Activated CD4-positive, CD25-positive, alpha-beta regulatory T cell treated with anti-CD3 and anti-CD28 coated beads, Interleukin-2, amount 50 U/mL, for 72 hours (primary cell): ENCODE measurements at regions not wholly inside any gene's neighbourhood (a gene's known extent, or its start where the extent isn't known, plus 50 kb on each side); places are given as distances from the start of the nearest gene placed in this dataset.

Experiments used
- DNase-seq: peaks from one replicate; pipeline ENCODE4 v3.0.0; 2021

DNA sequence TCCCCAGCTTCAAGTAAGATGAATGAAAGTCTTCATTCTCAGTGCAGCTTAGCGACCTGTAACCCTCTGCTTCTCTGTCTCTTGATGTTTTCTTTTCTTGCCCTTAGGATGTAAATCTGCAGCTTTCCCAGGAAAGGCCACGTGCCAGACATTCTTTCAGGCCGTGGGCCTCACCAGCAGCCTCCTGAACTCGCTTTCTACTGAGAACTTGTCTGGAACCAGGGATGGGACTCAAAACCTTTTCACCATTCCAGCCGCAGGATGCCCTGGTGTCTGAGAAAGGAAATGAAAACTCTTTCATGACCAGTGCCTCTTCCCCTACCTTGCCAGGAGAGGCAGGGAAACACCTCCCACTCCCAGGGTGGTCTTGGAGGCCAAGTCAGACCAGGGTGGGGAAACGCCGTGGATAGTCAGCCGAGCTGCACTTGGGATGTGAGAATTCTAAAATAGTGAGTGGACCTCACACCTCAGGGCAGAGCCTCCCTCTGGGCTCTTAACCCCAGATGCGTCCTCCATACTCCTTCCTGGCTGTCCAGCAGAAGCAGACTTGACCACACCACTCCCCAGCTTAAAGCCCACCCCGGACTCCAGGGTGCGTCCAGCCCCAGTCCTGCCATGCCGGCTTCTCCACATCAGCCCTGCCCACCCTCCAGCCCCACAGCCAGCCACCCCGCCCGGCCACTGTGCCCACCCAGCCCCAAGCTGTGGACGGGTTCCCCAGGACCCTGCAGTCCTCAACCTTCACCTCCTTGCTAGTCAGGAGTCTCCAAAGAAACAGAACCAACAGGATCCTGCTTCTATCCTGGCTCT is 115.5 kb downstream of the TWIST2 start:
- no peak for DNase-seq

DNA sequence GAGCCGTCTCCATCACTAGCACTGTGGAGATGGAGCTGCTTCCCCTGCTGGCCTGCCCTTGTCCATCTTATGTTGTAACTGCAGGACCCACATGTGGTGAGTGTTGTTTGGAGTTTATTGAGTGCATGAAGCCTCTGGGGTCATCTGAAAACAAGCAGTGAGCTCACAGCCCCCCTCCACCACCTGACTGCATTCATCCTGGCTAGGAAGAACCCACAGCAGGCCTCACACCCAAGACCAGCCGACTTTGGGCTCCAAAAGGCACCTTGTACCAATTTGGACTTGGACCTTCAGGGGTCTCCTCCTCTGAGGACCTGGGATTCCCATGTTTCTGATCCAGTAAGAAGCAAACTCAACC is 116.1 kb downstream of the TWIST2 start:
- no peak for DNase-seq

DNA sequence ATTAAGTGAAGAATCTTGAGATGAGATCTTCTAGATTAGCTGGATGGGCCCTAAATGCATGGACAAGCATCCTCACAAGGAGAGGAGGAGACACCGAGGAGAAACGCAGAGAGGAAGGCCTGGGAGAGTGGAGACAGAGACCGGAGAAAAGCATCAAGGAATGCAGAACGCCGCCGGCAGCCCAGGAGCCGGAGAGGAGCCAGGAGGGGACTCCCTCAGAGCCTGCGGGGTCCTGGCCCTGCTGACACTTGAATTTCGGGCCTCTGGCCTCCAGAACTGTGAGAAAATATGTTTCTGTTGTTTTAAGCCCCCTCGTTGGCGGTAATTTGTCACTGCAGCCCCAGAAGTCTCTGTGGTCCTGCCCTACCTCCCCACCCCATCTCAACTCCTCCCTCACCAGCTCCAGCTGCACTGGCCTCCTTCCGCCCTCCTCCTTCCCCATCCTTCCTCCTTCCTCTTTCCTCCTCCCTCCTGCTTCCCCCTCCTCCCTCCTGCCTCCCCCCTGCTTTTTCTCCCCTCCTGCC is 116.7 kb downstream of the TWIST2 start:
- DNase-seq: no peak

DNA sequence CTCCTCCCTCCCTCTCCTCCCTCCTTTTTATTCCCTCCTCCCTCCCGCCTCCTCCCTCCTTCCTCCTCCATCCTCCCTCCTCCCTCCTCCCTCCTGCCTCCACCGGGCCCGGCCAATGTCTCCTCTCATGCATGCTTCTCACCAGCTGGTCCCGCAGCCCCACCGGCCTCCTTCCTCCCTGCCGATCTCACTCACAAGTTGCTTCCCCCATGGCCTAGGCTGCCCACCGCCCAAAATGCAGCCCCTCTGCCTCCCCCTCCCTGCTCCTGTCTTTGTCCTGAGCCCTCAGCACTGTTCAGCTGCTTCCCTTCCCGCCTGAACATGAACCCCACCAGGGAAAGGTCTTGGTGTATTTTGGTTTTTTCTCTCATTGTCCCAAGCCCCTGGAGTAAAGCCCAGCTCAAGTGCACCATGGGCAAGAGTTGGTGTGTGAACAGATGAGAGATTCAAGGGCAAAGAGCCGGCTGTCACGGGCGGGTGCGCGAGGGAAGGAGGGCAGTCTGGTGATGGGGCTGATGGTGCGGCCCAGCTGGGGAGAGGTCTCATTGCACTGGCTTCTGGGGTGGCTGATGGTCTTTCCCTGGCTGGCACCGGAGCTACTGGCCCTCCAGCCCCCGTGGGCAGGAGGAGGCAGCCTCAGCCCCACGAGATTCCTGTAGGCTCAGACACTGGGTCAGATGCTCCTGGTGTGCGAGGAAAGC is 117.6 kb downstream of the TWIST2 start:
- DNase-seq: no peak

DNA sequence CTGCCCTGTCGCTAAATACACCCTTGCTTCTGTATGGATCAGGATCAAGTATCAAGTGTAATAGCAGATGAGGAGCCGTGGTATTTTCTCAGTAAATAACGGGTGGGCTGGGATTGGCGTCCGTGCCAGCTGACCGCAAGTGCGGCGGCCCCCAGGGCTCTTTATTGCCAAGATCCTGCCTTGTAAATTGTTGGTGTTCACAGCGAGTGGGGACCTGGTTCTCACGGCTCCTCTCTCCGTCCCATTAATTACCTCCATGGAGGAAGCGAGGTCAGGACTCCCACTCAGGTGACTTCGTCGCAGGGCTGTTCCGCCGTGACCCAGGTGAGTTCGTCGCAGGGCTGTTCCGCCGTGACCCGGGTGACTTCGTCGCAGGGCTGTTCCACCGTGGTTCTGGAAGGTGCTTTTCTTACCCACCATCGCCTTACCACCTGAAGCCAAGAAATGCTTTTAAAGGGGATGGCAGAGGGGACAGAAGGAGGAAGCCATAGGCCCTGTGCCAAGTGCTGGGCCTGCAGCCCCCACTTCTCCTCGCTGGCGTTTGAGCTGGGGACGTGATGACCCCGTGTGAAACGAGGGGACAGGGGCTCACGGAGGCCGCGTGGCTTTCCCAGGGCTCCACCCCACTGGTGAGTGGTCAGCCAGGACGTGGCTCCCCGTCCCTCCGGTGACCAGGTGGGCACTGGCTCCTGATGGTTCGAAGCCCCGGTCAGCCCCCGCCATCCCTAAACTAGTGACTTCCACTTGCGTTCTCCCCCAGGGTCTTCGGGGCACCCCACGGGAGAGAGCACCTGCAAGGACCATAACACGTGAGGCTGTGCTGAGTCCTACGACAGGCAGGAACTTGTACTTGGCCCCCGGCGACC is 118.4 kb downstream of the TWIST2 start:
- DNase-seq: no peak

DNA sequence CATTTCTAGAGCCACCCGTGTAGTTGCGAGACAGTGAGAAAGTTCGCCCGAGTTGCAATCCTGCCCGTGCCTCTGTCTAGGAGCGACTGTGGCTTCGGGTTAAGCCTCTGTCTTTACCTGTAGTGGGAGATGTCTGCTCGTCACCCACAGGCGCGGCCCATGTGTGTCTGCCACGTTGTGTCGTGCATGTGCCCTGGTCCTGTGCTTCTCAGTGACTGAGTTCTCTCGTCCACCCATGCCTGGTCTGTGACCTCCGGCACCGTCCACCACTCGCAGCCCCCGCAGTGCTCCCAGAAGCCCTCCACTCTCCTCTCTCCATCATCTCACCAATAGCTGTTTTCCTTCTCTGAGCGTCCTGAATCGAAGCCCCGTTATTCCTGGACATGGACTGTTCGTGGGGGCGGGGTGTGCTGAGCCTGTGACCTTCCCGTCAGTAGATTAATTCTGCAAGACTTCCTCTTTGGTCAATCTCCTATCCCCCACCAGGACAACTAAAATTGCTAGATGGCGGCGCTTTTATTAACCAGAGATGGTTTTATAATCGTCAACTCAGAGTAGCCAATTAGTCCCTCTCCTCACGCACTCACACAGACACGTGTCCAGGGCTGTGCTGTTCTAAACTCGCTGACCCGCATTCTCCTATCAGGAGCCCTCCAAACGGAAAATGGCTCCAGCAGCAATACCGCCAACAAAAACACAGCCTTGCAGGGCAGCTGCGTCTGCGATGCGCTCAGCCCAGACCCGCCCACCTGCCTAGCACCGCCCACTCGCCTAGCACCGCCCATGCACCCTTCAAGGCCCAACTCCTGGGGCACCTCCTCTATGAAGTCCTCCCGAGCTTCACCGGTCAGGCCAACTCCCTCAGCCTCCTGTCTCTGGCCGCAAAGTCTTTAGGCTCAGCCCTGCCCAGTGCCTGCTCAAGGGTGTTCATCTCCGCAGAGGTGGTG is 119.4 kb downstream of the TWIST2 start:
- DNase-seq: no peak

DNA sequence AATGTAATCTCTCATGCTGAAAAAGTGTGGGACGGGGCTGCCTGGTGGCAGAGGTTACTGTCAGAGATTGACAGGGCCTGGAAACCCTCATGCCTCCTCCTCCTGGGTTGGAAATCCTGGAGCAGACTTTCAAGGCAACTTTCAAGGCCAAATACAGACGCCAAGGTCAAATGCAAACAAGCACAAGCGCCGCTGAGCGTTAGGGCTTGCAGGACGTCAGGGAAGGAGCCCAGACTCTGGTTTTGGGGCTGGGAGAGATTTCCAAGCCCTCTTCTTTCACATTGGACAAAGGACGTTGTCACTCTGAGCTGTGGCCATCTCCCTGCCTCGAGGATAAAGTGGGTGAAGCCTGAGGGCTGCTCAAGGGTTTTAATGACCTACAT is 120.1 kb downstream of the TWIST2 start:
- no peak for DNase-seq

DNA sequence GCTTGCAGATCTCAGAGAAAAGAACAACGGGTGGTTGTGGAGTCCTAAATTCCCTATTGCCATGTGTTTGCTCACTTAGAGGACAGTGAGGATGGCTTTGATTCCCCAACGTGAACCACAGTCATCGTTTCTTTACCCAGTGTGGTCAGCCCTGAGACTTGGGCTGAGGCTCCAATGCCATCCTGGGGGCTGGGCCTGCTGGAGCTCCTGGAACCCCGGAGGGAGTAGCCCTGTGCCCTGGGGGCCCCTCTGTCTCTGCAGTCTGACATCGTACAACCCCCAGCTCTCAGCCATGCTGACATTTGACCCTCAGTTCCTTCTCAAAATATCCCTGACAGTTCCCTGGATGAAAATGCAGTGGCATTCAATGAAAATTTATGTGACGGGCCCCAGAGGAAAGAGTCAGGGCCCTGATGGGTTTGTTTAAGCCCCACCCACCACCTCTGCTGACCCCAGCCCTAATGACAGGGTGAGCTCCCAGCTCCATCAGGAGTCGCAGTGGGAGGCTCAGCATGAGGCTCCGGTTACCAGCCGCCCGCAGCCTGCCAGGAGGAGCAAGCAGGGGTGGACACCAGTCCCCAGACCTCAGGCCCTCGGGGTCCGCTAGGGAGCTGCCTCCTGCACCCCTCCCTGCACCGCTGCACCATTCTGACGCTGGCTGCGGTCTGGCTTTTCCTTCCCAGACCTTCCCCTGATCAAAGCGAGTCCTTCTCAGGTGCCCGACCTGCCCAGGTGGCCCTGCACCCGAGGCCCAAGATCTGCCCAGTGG is 120.9 kb downstream of the TWIST2 start:
- DNase-seq: no peak

DNA sequence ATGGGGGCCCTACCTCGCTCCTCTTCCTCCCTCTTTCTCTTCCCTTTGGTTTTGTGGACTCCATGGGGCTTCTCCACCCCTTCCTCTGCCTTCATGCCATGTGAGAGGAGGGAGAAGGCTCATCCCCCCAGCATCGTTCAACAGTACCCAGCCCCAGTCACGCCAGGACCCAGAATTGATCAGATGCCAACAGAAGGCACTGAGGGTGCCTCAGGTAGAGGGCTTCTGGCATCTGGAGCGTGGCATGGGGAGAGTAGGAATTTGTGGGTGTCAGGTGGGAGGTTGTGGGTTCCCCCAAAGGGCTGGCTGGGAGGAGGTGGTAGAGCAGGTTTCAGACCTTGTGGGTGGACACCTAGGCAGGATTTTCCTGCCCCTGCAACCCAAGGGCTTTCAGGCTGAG is 122.0 kb downstream of the TWIST2 start:
- DNase-seq: no peak

DNA sequence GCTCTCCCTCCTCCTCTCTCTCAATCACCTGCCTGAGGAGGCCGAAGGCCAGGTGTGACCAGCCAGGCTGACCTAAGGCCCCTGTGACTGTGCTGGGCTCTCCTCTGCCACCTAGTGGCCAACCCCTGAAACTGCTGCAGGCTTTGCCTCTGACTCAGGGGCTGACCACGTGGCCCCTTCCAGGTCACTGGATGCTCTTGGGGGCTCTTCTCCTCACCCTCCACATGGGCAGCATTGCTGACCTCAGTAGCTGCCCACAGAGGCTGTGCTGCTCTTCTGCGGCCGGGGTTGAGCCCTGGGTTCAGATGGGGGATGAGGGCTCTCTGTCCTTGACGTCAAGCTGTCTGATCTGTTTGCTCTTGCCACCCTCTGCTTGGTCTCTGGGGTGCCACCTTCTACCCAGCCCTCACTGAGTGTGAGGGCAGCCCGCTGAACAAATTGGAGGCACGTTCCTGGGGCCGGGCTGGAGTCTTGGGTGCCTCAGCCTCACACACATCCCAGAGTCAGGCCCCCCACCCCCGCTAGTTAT is 122.7 kb downstream of the TWIST2 start:
- DNase-seq: peak; percentile 62

DNA sequence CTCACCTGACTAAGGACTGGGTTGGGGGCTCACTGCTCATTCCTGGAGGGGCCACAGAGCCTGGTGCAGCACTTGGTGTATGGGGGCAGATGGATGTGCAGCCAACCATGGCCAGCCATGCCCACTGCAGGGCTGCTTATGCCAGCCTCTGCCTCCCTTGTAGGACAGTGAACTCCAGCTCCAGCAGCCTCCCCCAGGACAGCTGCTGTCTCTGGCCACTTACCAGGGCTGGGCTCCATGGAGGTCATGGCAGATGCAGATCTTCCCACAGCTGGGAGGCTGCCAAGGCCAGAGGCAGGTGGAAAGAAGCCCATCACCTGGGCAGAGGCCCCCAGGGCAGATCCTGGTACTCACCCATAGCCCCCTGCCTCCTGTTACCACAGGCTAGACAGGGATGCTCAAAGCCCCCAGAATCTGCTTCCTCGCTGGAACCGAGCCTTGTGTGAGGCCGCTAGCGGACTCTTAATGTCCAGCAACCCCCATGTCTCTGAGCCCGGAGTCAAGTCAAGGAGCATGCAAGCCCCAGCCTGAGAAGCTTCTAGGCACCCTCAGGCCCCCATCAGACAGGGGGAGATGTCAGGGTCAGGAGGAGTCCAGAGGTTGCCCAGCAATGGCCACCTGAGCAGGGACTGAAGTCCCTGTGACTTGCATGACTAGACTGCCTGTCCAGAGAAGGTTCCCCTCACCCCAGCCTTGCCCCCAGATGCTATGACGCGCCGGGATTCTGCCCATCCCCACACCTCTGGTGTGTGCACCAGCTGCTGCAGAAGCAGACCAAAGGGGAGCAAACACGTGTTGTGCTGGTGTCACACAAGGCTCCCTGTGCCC is 123.6 kb downstream of the TWIST2 start:
- no peak for DNase-seq

DNA sequence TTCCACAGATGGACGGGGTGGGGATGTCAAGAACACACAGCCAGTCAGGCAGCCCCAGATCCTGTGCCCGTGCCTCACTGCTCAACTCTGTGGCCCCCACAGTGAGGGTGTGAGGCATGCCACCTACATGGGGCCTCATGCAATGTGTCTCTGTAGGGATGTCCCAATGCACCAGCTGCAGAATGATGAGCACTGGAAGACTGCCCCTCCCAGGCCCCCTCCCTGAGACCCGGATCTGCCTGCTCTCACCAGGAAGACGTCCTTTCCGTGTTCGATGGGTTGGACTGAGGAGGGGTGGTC is 124.2 kb downstream of the TWIST2 start:
- DNase-seq: no peak

DNA sequence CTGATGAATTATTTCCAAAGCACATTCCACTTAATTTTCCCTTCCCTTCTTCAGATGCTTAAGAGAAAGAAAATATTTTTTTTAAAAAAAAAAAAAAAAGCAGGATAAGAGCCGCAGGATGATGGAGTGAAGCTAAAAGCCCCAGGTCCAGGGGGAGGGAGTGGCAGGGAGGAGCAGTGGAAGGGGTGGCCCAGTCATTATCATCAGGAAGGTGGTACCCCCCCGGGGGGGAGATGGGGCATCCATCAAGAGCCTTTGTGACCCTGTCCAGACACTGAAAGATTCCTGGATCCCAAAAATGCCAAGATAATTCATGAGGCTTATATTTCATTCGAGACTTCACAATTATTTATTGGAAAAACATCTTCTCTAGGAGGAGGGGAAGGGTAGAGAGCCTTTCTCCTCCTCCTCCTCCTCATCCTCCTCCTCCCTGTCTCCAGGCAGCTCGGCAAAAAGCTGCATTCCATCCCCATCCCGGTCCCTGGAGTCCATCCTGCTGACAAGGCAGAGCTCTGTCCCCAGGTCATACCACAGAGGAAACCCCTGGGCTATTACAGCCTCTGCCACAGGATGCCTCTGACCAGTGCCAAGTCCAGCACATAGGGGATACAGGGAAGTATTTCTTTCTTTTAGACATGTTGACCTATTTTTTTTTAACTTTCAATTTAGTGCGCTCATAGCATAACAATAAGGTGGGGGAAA is 125.3 kb downstream of the TWIST2 start:
- no peak for DNase-seq

DNA sequence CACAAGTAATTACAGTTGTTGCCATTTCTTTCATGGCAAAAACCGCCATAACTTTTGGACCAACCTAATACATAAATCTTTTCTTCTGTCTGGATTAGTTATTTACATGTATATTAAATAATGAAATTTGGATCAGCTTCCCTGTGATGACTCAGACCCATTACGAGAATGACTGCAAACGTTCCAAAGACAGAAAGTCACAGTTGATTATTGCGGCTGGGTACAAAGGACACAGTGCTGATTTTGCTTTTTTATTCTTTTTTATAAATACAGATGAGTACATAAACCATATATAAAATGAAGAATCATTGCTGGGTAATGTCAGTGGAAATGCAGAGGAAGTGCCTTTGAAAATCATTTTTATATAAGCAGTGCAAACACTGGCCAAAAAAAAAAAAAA is 126.2 kb downstream of the TWIST2 start:
- DNase-seq: no peak

DNA sequence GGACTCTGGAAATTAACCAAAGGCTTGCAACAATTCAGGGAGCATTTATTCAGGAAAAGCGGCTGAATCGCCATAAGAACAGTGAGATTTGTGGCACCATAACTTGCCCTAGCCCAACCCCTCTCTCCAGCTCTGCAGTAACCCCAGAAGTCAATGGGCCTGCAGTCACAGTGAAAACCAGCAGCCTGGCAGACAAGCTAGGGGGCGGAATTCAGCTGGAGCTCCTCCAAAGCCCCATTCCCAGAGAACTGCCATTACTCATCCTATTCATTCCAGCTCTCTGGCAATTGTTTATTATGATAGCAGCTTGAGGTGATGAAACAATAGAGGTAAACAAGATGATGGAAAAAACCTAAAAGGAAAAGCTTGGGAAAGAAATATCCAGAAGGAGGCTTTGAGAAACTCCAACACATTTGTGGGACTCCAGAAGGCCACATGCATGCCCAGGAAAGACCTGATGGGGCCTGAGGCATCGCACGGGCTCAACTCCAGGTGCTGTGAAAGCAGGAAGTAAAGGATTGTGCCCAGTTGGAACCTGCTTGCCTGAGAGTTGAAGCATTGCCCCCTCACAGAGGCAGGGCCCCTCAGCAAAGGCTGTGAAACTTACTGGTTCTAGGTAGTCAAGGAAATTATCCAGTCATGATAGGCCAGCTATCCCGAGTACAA is 126.7 kb downstream of the TWIST2 start:
- DNase-seq: no peak

DNA sequence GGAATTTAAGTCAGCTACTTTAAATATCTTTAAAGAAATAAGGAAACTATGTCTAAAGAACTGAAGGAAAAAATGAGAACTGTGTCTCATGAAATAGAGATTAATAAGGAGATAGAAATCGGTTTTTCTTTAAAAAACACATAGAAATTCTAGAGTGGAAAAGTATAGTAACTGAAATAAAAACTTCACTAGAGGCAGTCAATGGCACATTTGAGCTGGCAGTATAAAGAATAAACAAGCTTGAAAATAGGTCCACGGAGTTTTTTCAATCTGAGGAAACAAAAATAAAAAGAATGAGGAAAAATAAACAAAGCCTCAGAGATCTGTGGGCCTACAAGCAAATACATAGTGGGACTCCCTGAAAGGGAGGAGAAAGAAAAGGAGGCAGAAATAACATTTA is 127.5 kb downstream of the TWIST2 start:
- DNase-seq: no peak

DNA sequence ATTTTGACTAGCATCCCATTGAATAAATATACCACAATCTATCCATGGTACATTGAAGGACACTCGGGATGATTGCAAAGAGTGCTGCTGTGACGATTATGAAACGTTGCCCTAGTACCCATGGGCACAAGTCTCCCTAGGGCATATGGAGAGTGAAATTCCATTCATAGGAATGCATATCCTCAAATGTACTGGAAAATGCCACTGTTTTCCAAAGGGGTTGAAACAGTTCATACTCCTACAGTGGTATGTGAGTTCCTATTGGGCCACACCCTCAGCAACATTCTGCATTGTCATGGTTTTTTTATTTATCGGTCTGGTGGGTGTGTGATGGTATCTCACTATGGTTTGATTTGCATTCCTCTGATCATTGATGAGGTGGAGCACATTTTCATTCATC is 130.6 kb downstream of the TWIST2 start:
- no peak for DNase-seq

DNA sequence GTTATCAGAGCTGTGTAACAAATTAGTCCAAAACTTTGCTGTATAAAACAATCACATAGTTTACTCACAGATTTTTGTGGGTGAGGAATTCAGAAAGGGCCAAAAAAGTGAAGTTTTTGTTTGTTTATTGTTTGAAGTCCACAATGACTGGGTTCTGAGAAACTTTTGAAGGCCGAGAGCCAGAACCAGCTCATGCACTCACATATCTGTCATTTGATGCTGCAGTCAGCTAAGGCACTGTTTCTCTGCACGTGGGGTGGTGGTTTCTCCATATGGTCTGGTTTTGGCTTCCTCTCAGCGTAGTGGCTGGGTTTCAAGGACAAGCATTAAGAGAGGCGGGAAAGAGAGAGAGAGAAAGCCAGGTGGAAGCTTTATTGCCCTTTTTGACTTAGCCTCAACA is 131.8 kb downstream of the TWIST2 start:
- no peak for DNase-seq

DNA sequence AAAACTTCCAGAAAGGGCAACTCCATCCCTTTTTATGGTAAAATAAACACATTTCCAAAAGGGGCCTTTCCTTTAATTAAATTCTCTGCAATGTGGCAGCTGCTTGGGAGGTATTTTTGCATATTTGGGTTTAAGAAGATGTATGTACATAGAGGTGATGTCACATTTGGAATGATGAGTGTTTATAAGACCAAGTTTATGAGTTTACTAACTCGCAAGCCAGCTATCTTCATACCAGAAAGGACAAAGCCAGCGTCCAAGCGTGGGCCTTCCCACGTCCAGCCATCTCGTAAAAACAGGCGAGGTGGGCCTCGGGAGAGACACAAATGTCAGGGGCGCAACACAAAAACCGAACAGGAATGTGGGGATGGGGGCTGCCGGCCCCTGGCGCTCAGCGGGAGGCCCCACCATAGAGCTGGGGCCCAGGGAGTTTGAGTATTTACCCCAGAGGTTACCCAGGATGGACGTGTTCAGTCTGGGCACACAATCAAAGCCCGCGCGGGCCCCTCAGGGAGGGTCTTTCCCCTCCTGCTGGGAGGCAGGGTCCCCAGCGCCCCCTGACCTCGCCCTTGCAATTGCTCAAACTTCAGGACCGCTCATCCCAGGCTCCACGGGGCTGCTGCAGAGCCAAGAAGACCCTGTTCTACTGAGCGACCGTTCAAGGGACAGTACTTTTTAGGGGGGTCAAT is 137.3 kb downstream of the TWIST2 start:
- no peak for DNase-seq
